ENCODE measurements at regions not wholly inside any gene's neighbourhood (a gene's known extent, or its start where the extent isn't known, plus 50 kb on each side); places are given as distances from the start of the nearest gene placed in this dataset.

- TF ChIP-seq CTCF (IDR thresholded peaks at IDR 0.05), result no peak
- TF ChIP-seq POLR2A (IDR thresholded peaks at IDR 0.05; ENCODE audit: low read depth), result no peak
Measured at GRCh38 chr2:20521682-20522189, 74.9 kb downstream of the RHOB start.
